Nephron (organoid): ENCODE measurements at regions not wholly inside any gene's neighbourhood (a gene's known extent, or its start where the extent isn't known, plus 50 kb on each side); places are given as distances from the start of the nearest gene placed in this dataset.
A peak's percentile ranks its signal among the peaks of the same experiment; 100 is the strongest.

Experiments
- H3K27ac Mint-ChIP-seq, 3 experiments: 2 replicates each; pipeline ENCODE4 v1.8.0; 2020; ENCODE audit warnings: mixed read lengths in 3 of 3, mild to moderate bottlenecking in 2 of 3, moderate library complexity in 1 of 3
- H3K27me3 Mint-ChIP-seq: 2 replicates; pipeline ENCODE4 v1.8.0; 2021; ENCODE audit warnings: low read depth, mild to moderate bottlenecking, moderate library complexity, mixed read lengths
- H3K36me3 Mint-ChIP-seq: 2 replicates; pipeline ENCODE4 v1.8.0; 2020; ENCODE audit warnings: low read depth, mixed read lengths
- H3K4me1 Mint-ChIP-seq: 2 replicates; pipeline ENCODE4 v1.8.0; 2020; ENCODE audit warnings: mixed read lengths
- H3K4me3 Mint-ChIP-seq, 3 experiments: 2 replicates each; pipeline ENCODE4 v1.8.0; 2020; ENCODE audit warnings: mild to moderate bottlenecking in 3 of 3, mixed read lengths in 3 of 3, moderate library complexity in 2 of 3
- H3K9me3 Mint-ChIP-seq: 2 replicates; pipeline ENCODE4 v1.8.0; 2020; ENCODE audit warnings: mixed read lengths
- TF ChIP-seq, protein P1 (sequence below), 3 experiments: fragments of 200-600 bp; sonication (generic); IDR thresholded peaks; one replicate each; pipeline ENCODE4 v1.5.0; 2021; ENCODE audit warnings: antibody characterized with exemption in 3 of 3; ENCODE audit not compliant: unreplicated experiment in 3 of 3

DNA sequence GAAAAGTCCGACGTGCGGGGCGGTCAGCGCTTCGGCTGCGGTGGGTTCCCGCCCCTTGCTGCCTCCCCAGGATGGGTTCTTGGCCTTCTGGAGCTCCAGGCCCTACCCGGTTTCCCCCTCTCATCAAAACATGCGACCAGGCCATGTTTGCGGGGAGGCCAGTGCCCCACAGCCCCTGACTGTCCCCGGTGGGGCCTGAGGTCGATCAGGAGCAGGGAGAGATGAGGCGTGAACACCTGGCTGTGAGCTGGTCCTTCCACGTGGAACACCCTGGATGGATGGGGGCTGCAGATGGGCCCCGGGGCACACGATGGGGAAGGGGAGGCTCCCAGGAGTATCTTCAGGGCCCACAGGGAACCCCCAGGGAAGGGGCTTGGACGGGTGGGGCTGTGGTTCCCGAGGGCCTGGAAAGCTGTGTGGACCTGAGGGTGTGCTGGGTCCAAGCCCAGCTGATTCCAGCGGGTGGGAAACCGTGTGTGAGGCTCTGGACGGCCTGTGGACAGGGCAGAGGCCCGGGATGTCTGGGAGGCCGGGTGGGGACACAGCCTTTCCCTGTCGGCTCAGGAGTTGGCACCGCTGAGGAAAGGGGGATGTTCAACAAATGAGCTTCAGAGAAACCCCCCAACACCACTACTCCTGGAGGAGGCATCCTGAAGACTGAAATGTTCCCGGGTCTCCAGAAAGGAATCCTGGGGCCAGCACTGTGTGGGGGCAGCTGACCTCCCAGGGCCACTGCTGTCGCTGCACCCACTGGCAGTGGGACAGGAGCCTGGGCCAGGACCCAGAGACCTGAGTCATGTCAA lies 187.0 kb upstream of the C14orf180 start:
- TF ChIP-seq, protein P1, sequence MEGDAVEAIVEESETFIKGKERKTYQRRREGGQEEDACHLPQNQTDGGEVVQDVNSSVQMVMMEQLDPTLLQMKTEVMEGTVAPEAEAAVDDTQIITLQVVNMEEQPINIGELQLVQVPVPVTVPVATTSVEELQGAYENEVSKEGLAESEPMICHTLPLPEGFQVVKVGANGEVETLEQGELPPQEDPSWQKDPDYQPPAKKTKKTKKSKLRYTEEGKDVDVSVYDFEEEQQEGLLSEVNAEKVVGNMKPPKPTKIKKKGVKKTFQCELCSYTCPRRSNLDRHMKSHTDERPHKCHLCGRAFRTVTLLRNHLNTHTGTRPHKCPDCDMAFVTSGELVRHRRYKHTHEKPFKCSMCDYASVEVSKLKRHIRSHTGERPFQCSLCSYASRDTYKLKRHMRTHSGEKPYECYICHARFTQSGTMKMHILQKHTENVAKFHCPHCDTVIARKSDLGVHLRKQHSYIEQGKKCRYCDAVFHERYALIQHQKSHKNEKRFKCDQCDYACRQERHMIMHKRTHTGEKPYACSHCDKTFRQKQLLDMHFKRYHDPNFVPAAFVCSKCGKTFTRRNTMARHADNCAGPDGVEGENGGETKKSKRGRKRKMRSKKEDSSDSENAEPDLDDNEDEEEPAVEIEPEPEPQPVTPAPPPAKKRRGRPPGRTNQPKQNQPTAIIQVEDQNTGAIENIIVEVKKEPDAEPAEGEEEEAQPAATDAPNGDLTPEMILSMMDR (IDR thresholded peaks at IDR 0.05; ENCODE audit: unreplicated experiment in 3 of 3), result no peak
- peaks cover 2% of the 10 kb centered on the region for H3K36me3 Mint-ChIP-seq
- H3K4me3 Mint-ChIP-seq, result no peak overlapping the region
- H3K4me1 Mint-ChIP-seq, result peaks cover 7% of the 10 kb centered on the region
- no peak overlapping the region for H3K27ac Mint-ChIP-seq
- H3K27me3 Mint-ChIP-seq, result peaks cover 29% of the 10 kb centered on the region
- H3K9me3 Mint-ChIP-seq, result peaks cover 12% of the 10 kb centered on the region

DNA sequence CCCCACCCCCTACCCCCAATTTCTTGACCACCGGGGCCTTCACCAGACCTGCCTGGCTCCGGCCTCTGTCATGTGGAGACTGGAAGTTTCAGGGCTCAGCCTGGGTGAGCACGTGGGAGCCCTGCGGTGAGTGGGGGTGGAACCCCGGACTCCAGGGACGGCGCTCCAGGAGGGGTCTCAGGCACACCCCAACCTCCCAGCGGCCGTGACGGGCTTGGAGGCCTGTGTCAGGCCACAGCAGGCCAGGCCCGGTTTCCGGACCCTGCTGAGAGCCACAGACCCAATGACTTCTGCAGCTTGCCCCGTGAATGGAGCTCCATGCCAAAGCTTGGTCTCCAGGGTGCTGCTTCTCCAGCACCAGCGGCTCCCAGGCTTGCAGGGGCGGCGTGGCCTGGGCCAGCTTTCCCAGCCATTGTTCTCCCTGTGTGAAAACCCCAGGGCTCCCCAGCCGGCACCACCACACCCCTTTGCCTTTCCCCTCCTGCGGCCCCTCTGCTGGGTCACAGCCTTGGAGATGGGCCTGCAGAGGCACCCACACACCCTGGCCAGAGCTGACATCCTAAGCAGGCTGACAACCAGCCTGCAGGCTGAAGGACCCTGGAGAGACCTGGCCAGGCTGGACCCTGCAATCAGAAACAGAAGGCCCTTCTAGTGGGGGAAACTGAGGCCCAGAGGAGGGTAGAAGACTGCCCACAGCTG lies 186.2 kb upstream of the C14orf180 start:
- Mint-ChIP-seq H3K4me3 (no peak overlapping the region), H3K27me3 (peaks cover 29% of the 10 kb centered on the region), H3K27ac (no peak overlapping the region), H3K9me3 (peaks cover 20% of the 10 kb centered on the region), H3K4me1 (peaks cover 7% of the 10 kb centered on the region), H3K36me3 (peaks cover 6% of the 10 kb centered on the region)
- TF ChIP-seq, protein P1 (IDR thresholded peaks at IDR 0.05; ENCODE audit: unreplicated experiment in 3 of 3), result no peak

DNA sequence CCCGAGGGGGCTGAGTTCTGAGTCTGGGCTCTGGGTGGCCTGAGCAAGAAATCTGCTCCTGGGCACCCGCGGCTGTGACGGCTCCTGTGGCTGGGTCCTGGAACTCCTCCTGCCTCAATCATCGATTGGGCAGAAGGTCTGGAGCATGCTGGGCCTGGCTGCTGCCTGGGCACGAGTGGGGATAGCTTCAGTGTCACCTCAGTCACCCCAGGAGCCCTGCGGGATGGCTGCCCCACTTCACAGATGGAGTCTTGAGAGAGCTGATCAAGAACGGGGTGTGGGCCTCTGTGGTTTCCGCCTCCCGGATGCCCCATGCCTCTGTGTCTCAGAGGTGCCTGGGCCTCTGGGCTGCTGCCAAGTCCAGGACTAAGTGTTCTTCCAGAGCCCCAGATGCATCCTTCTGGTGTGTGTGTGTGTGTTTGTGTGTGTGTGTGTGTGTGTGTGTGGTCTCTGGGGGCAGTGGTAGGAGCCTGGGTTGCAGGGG lies 185.6 kb upstream of the C14orf180 start:
- H3K4me1 Mint-ChIP-seq, result peaks cover 7% of the 10 kb centered on the region
- H3K27me3 Mint-ChIP-seq, result peaks cover 31% of the 10 kb centered on the region
- H3K27ac Mint-ChIP-seq, result peak overlapping the region in 1 of 3 experiments; percentile 12
- peaks cover 21% of the 10 kb centered on the region for H3K9me3 Mint-ChIP-seq
- no peak overlapping the region for H3K4me3 Mint-ChIP-seq
- peaks cover 6% of the 10 kb centered on the region for H3K36me3 Mint-ChIP-seq
- TF ChIP-seq, protein P1 (IDR thresholded peaks at IDR 0.05; ENCODE audit: unreplicated experiment in 3 of 3), result no peak

DNA sequence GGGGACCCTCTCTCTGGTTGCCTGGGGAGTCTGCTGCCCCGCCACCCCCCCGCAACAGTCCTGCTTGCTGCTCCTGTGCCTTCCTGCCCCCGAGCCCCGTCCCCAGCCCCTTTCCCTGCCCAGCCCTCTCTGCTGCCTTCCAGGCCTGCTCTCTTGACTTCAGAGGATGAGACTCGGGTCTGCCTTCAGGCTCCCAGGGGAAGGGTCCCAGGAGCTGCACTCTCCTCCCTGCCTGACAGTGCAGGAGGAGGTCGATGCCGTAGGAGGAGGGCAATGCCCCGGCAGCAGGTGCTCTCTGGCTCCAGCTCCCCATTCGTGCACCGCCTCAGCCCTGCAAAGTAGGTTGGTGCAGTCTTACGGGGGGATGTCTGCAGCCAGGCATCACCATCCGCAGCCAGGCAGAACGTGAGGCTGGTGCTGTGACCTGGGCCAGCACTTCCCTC lies 185.1 kb upstream of the C14orf180 start:
- peaks cover 26% of the 10 kb centered on the region for H3K9me3 Mint-ChIP-seq
- H3K4me3 Mint-ChIP-seq, result no peak overlapping the region
- no peak overlapping the region for H3K27ac Mint-ChIP-seq
- TF ChIP-seq, protein P1 (IDR thresholded peaks at IDR 0.05; ENCODE audit: unreplicated experiment in 3 of 3), result no peak
- peaks cover 7% of the 10 kb centered on the region for H3K4me1 Mint-ChIP-seq
- peaks cover 34% of the 10 kb centered on the region for H3K27me3 Mint-ChIP-seq
- peaks cover 11% of the 10 kb centered on the region for H3K36me3 Mint-ChIP-seq

DNA sequence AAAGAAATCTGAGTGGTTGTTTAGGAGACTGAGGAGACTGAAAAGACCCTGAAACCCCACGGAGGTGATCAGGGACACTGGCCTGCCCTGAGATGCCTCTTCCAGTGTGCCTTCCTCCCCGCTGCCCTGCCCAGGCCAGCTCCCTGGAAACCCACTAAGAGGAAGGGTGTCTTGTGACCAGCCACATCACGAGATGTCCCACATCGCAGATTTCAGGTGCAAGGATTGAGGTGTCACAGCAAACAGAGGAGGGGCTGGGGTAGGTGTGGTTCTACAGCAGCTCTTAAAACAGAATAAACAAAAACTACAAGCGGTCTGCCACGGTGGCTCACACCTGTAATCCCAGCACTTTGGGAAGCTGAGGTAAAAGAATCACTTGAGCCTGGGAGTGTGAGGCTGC lies 184.3 kb upstream of the C14orf180 start:
- Mint-ChIP-seq H3K36me3 (peaks cover 12% of the 10 kb centered on the region), H3K27ac (no peak overlapping the region), H3K9me3 (peaks cover 30% of the 10 kb centered on the region), H3K4me3 (no peak overlapping the region), H3K27me3 (peaks cover 37% of the 10 kb centered on the region), H3K4me1 (peaks cover 7% of the 10 kb centered on the region)
- TF ChIP-seq, protein P1 (IDR thresholded peaks at IDR 0.05; ENCODE audit: unreplicated experiment in 3 of 3), result no peak
